ENCODE measurements at regions not wholly inside any gene's neighbourhood (a gene's known extent, or its start where the extent isn't known, plus 50 kb on each side); places are given as distances from the start of the nearest gene placed in this dataset.

DNA sequence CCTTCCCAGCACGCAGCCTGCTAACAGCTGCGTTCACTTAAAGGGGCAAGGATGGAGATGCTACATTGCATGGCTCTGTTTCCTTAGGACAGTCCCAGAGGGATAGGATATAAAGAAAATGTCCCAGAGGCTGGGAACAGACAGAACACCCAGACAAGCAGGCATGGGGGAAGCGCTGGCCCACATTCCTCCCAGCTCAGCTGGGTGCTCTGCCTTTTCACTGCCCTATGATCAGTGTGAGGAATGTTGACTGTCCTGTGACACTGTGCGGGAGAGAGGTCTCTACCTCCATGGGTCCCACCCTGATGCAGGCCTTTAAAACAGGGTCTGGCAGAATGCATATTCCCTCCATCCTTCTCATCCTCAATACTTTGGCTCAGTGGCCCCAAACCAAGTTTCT is 459.4 kb upstream of the DMAC1 start:
- H3K36me3 ChIP-seq (ENCODE audit: control insufficient read depth in 2 of 4, insufficient read depth in 4 of 4, low read length in 3 of 4), result no peaks in the 10 kb centered on the region
- no peak overlapping the region for H2BK20ac ChIP-seq (ENCODE audit: low read length)
- H3K4me2 ChIP-seq (ENCODE audit: insufficient read depth in 1 of 2, low read depth in 2 of 2, low read length in 2 of 2), result no peak overlapping the region
- H2AFZ ChIP-seq (ENCODE audit: low read length), result 0 out of 2 replicates have a peak overlapping the region, but pooled peaks have one; percentile 25
- no peak overlapping the region for H2BK120ac ChIP-seq (replicated peaks; ENCODE audit: low read depth, low read length)
- no peaks in the 10 kb centered on the region for H3K23me2 ChIP-seq (ENCODE audit: low read depth, low read length)
- no peak overlapping the region for H3K14ac ChIP-seq (ENCODE audit: insufficient read length)
- 92% methylated on average over 4 of the region's 4 CpGs; no CpG with 5 or more reads in 1 of the 2 experiments for WGBS, 2 experiments (ENCODE audit: extremely low coverage in 1 of 2, insufficient coverage in 1 of 2, insufficient read length in 1 of 2, insufficient replicate concordance in 2 of 2, low coverage in 1 of 2, low lambda C conversion rate in 2 of 2, missing lambda C conversion rate in 1 of 2)
- ChIA-PET POLR2A (ENCODE audit: partially characterized antibody) (no interaction called here), CTCF (ENCODE audit: partially characterized antibody) (no interaction called here)
- H3K27me3 ChIP-seq (replicated peaks in 1 of 4; ENCODE audit: control insufficient read depth in 3 of 4, extremely low read depth in 1 of 4, insufficient read depth in 3 of 4, low read length in 3 of 4), result no peaks in the 10 kb centered on the region
- no peak overlapping the region for H4K5ac ChIP-seq (ENCODE audit: insufficient read length, low read depth, low read length)
- no peak overlapping the region for H2BK15ac ChIP-seq (ENCODE audit: low read length)
- no peak overlapping the region for H4K8ac ChIP-seq (ENCODE audit: extremely low read depth, insufficient read depth, low read length)
- H3K9me3 ChIP-seq (ENCODE audit: insufficient read depth in 2 of 2, low read depth in 1 of 2, low read length in 1 of 2), result no peaks in the 10 kb centered on the region
- H3K79me2 ChIP-seq (ENCODE audit: control insufficient read depth in 1 of 2, insufficient read depth in 2 of 2, low read length in 2 of 2), result no peaks in the 10 kb centered on the region
- no peak for TF ChIP-seq EGR1 (IDR thresholded peaks at IDR 0.05; ENCODE audit: borderline replicate concordance, low read depth, low read length)
- TF ChIP-seq RAD21 (IDR thresholded peaks at IDR 0.05 in 1 of 2, conservative IDR thresholded peaks at IDR 0.05 in 1 of 2; ENCODE audit: low read depth in 2 of 2, low read length in 2 of 2), result no peak
- peak; percentile 49 for TF ChIP-seq TEAD4 (IDR thresholded peaks at IDR 0.05; ENCODE audit: low read depth, low read length)
- no peak overlapping the region for H3K4ac ChIP-seq (replicated peaks; ENCODE audit: insufficient read length, low read depth, low read length)
- H4K91ac ChIP-seq (replicated peaks; ENCODE audit: insufficient read length, low read length), result no peak overlapping the region
- no peaks in the 10 kb centered on the region for H3K79me1 ChIP-seq (ENCODE audit: low read depth, low read length)
- peaks cover 0 to 5% (median 2%) of the 10 kb centered on the region in 4 experiments; a peak in 3 of 7 replicates for H3K4me1 ChIP-seq (replicated peaks in 1 of 4; ENCODE audit: control insufficient read depth in 3 of 4, insufficient read depth in 4 of 4, low read length in 3 of 4)
- FAIRE-seq (no peak), DNase-seq (ENCODE audit: low read depth in 1 of 2, low spot score in 2 of 2) (no peak)
- no peak overlapping the region for H3K9ac ChIP-seq (replicated peaks in 1 of 4; ENCODE audit: extremely low read depth in 1 of 4, low read depth in 3 of 4, low read length in 3 of 4)
- no peak overlapping the region for H3K23ac ChIP-seq (ENCODE audit: insufficient read length)
- H3K56ac ChIP-seq (replicated peaks; ENCODE audit: insufficient read length, low read depth, low read length), result no peak overlapping the region
- H3K27ac ChIP-seq (ENCODE audit: low read depth, low read length), result no peak overlapping the region
- H4K20me1 ChIP-seq (replicated peaks in 1 of 2; ENCODE audit: control insufficient read depth in 1 of 2, insufficient read depth in 2 of 2, low read length in 2 of 2), result no peaks in the 10 kb centered on the region
- H3K4me3 ChIP-seq (ENCODE audit: extremely low read depth in 1 of 4, insufficient read depth in 2 of 4, low read depth in 3 of 4, low read length in 4 of 4), result no peak overlapping the region
- no peak overlapping the region for H2BK5ac ChIP-seq (ENCODE audit: low read depth, low read length)
- no peak overlapping the region for H2BK12ac ChIP-seq (ENCODE audit: low read depth, low read length)
- no peak overlapping the region for H2AK5ac ChIP-seq (ENCODE audit: low read depth, low read length)
- no peak overlapping the region for H3K18ac ChIP-seq (ENCODE audit: extremely low read depth, low read length)
